Activated CD8-positive, alpha-beta T cell treated with anti-CD3 and anti-CD28 coated beads for 36 hours (primary cell): ENCODE measurements at regions not wholly inside any gene's neighbourhood (a gene's known extent, or its start where the extent isn't known, plus 50 kb on each side); places are given as distances from the start of the nearest gene placed in this dataset.

Experiments used
- ATAC-seq: fragments of 200-7000 bp; cut with Tn5 transposase; one replicate; pipeline ENCODE4 v1.10.0; 2021; ENCODE audit warnings: mild to moderate bottlenecking, moderate library complexity
- CTCF ChIA-PET: fragments of 350-600 bp; sonication (Branson Sonifier 250); formaldehyde crosslinking; loops from one replicate; lab custom pipeline; 2021; ENCODE audit warnings: antibody characterized with exemption; lab: Charles Lee
- POLR2A ChIA-PET: fragments of 350-600 bp; sonication (Branson Sonifier 250); formaldehyde crosslinking; loops from one replicate; lab custom pipeline; 2021; ENCODE audit warnings: antibody characterized with exemption; lab: Charles Lee
- DNase-seq: peaks from one replicate; pipeline ENCODE4 v3.0.0-alpha.2; 2020
- H3K27ac Mint-ChIP-seq: one replicate; pipeline ENCODE4 v1.8.0; 2021; ENCODE audit warnings: mild to moderate bottlenecking, mixed read lengths
- H3K27me3 Mint-ChIP-seq: one replicate; pipeline ENCODE4 v1.8.0; 2021; ENCODE audit warnings: mixed read lengths
- H3K36me3 Mint-ChIP-seq: one replicate; pipeline ENCODE4 v1.8.0; 2021; ENCODE audit warnings: low read depth, mixed read lengths
- H3K4me1 Mint-ChIP-seq: one replicate; pipeline ENCODE4 v1.8.0; 2021; ENCODE audit warnings: low read depth, mixed read lengths
- H3K4me3 Mint-ChIP-seq: one replicate; pipeline ENCODE4 v1.8.0; 2021; ENCODE audit warnings: mild to moderate bottlenecking, moderate library complexity, mixed read lengths
- H3K9me3 Mint-ChIP-seq: one replicate; pipeline ENCODE4 v1.8.0; 2021; ENCODE audit warnings: mixed read lengths
- intact Hi-C: fragments of 100-400 bp; cut with micrococcal nuclease; formaldehyde crosslinking; loops from one replicate; pipeline ENCODE4 v1.10.0; 2022
- TF ChIP-seq, protein P1 (sequence below): fragments of 200-600 bp; IDR thresholded peaks from one replicate; pipeline ENCODE4 v1.8.0; 2022; ENCODE audit warnings: antibody characterized with exemption, mild to moderate bottlenecking

- Mint-ChIP-seq H3K9me3 (peaks cover 2% of the 10 kb centered on the region), H3K27ac (no peak overlapping the region), H3K4me3 (no peak overlapping the region), H3K4me1 (no peaks in the 10 kb centered on the region), H3K27me3 (no peaks in the 10 kb centered on the region), H3K36me3 (no peaks in the 10 kb centered on the region)
- POLR2A ChIA-PET, result no interaction called here
- DNase-seq, result no peak
- intact Hi-C loops, result no loop called here
- TF ChIP-seq, protein P1, sequence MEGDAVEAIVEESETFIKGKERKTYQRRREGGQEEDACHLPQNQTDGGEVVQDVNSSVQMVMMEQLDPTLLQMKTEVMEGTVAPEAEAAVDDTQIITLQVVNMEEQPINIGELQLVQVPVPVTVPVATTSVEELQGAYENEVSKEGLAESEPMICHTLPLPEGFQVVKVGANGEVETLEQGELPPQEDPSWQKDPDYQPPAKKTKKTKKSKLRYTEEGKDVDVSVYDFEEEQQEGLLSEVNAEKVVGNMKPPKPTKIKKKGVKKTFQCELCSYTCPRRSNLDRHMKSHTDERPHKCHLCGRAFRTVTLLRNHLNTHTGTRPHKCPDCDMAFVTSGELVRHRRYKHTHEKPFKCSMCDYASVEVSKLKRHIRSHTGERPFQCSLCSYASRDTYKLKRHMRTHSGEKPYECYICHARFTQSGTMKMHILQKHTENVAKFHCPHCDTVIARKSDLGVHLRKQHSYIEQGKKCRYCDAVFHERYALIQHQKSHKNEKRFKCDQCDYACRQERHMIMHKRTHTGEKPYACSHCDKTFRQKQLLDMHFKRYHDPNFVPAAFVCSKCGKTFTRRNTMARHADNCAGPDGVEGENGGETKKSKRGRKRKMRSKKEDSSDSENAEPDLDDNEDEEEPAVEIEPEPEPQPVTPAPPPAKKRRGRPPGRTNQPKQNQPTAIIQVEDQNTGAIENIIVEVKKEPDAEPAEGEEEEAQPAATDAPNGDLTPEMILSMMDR, result no peak
- CTCF ChIA-PET, result no interaction called here
- no peak for ATAC-seq
Measured at GRCh38 chr10:111873621-111874135, 309.9 kb downstream of the GPAM start.

DNA sequence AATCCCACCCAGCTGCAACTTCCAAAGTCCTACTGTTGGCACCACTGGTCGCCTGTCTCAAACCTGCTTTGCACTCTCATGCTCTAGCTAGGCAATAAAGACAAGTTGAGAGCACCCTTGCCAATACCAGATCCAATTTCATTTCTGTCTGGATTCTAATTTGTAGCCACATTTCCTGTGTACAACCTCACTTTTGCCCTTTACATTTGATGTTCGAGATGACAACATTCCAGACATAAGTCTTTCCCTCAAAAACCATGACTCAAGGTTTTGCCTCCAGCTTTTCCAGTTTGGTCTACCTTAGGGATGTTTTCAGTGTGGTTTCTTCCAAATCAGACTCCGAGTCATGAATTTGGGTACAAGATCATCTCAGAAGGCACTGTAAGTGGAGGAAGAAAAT is 309.0 kb downstream of the GPAM start:
- no peaks in the 10 kb centered on the region for H3K4me1 Mint-ChIP-seq
- DNase-seq, result no peak
- H3K27ac Mint-ChIP-seq, result no peak overlapping the region
- POLR2A ChIA-PET, result no interaction called here
- no peaks in the 10 kb centered on the region for H3K27me3 Mint-ChIP-seq
- H3K36me3 Mint-ChIP-seq, result no peaks in the 10 kb centered on the region
- intact Hi-C loops, result no loop called here
- ATAC-seq, result no peak
- TF ChIP-seq, protein P1, result no peak
- no peak overlapping the region for H3K4me3 Mint-ChIP-seq
- peaks cover 2% of the 10 kb centered on the region for H3K9me3 Mint-ChIP-seq
- CTCF ChIA-PET, result no interaction called here

- Mint-ChIP-seq H3K4me3 (no peak overlapping the region), H3K27me3 (no peaks in the 10 kb centered on the region), H3K27ac (no peak overlapping the region), H3K4me1 (no peaks in the 10 kb centered on the region), H3K9me3 (peaks cover 2% of the 10 kb centered on the region), H3K36me3 (no peaks in the 10 kb centered on the region)
- ChIA-PET POLR2A (no interaction called here), CTCF (no interaction called here)
- ATAC-seq, result no peak
- no peak for DNase-seq
- intact Hi-C loops, result no loop called here
- TF ChIP-seq, protein P1, result no peak
Measured at GRCh38 chr10:111875725-111876124, 307.8 kb downstream of the GPAM start.

GRCh38 chr10:111877258-111877657 is 306.3 kb downstream of the GPAM start:
- H3K27me3 Mint-ChIP-seq, result peaks cover 1% of the 10 kb centered on the region
- ATAC-seq, result no peak
- POLR2A ChIA-PET, result no interaction called here
- CTCF ChIA-PET, result no interaction called here
- no peak for DNase-seq
- H3K27ac Mint-ChIP-seq, result no peak overlapping the region
- intact Hi-C loops, result no loop called here
- no peak overlapping the region for H3K4me3 Mint-ChIP-seq
- no peaks in the 10 kb centered on the region for H3K4me1 Mint-ChIP-seq
- H3K36me3 Mint-ChIP-seq, result no peaks in the 10 kb centered on the region
- TF ChIP-seq, protein P1, result no peak
- peaks cover 2% of the 10 kb centered on the region for H3K9me3 Mint-ChIP-seq

GRCh38 chr10:111879969-111880368 is 303.6 kb downstream of the GPAM start:
- no peak for DNase-seq
- intact Hi-C loops, result no loop called here
- peaks cover 2% of the 10 kb centered on the region for H3K9me3 Mint-ChIP-seq
- POLR2A ChIA-PET, result no interaction called here
- no peak for ATAC-seq
- no peak overlapping the region for H3K27ac Mint-ChIP-seq
- H3K4me3 Mint-ChIP-seq, result no peak overlapping the region
- CTCF ChIA-PET, result no interaction called here
- no peaks in the 10 kb centered on the region for H3K36me3 Mint-ChIP-seq
- no peaks in the 10 kb centered on the region for H3K4me1 Mint-ChIP-seq
- peaks cover 1% of the 10 kb centered on the region for H3K27me3 Mint-ChIP-seq
- TF ChIP-seq, protein P1, result no peak
